ENCODE measurements at regions not wholly inside any gene's neighbourhood (a gene's known extent, or its start where the extent isn't known, plus 50 kb on each side); places are given as distances from the start of the nearest gene placed in this dataset.

DNA sequence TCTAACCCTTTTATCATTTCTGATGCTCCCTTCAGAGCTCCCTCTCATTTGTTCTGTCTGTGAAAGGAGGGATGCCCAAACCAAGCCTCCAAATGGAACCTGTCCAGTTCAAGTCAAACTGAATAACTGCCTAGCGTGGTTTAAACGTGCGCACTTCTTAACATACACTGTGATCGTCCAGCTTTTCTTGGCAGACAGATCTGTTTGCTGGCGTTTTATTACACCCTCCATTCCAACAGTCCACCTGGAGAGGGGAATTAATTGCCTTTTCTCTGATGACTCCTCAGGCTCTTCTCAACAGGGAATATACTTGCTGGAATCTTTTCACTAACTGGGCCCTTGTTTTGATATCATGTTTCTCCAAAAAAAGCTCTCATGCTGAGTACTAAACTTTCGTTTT is 379.2 kb upstream of the POU3F3 start:
- TF ChIP-seq, protein P1, sequence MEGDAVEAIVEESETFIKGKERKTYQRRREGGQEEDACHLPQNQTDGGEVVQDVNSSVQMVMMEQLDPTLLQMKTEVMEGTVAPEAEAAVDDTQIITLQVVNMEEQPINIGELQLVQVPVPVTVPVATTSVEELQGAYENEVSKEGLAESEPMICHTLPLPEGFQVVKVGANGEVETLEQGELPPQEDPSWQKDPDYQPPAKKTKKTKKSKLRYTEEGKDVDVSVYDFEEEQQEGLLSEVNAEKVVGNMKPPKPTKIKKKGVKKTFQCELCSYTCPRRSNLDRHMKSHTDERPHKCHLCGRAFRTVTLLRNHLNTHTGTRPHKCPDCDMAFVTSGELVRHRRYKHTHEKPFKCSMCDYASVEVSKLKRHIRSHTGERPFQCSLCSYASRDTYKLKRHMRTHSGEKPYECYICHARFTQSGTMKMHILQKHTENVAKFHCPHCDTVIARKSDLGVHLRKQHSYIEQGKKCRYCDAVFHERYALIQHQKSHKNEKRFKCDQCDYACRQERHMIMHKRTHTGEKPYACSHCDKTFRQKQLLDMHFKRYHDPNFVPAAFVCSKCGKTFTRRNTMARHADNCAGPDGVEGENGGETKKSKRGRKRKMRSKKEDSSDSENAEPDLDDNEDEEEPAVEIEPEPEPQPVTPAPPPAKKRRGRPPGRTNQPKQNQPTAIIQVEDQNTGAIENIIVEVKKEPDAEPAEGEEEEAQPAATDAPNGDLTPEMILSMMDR (IDR thresholded peaks at IDR 0.05), result no peak
- no peak for TF ChIP-seq POLR2A (IDR thresholded peaks at IDR 0.05)
